HG03520 (cell line): ENCODE measurements at regions not wholly inside any gene's neighbourhood (a gene's known extent, or its start where the extent isn't known, plus 50 kb on each side); places are given as distances from the start of the nearest gene placed in this dataset.
"Not testable (repeated sequence)": the region's sequence is repeated elsewhere in the genome, so short reads cannot be mapped to it uniquely, and the experiment has no call there.

Experiments
- ATAC-seq: cut with Tn5 transposase; IDR thresholded peaks from one replicate; pipeline ENCODE4 v1.9.1; 2021; ENCODE audit warnings: mild to moderate bottlenecking, moderate library complexity; ENCODE audit not compliant: unreplicated experiment

GRCh38 chr2:33696234-33696633 is 97.1 kb upstream of the FAM98A start:
- no peak for ATAC-seq

- ATAC-seq, result no peak
Measured at GRCh38 chr2:33694904-33695303, 95.8 kb upstream of the FAM98A start.

GRCh38 chr2:33690686-33691085 is 91.6 kb upstream of the FAM98A start:
- ATAC-seq, result not testable (repeated sequence)

GRCh38 chr2:33681364-33681757 is 82.3 kb upstream of the FAM98A start:
- ATAC-seq, result no peak

- ATAC-seq, result no peak
Measured at GRCh38 chr2:33680644-33681363, 81.7 kb upstream of the FAM98A start.

GRCh38 chr2:33678436-33678835 is 79.3 kb upstream of the FAM98A start:
- no peak for ATAC-seq

- no peak for ATAC-seq
Measured at GRCh38 chr2:33673937-33674336, 74.8 kb upstream of the FAM98A start.

- ATAC-seq, result no peak
Measured at GRCh38 chr2:33672896-33673295, 73.8 kb upstream of the FAM98A start.

- no peak for ATAC-seq
Measured at GRCh38 chr2:33672389-33672788, 73.3 kb upstream of the FAM98A start.

- ATAC-seq, result no peak
Measured at GRCh38 chr2:33671198-33671597, 72.1 kb upstream of the FAM98A start.

- no peak for ATAC-seq
Measured at GRCh38 chr2:33670392-33670937, 71.4 kb upstream of the FAM98A start.

- ATAC-seq, result no peak
Measured at GRCh38 chr2:33666879-33667278, 67.8 kb upstream of the FAM98A start.

- ATAC-seq, result no peak
Measured at GRCh38 chr2:33665039-33665438, 65.9 kb upstream of the FAM98A start.

- no peak for ATAC-seq
Measured at GRCh38 chr2:33660416-33661123, 61.5 kb upstream of the FAM98A start.

- ATAC-seq, result no peak
Measured at GRCh38 chr2:33655626-33656320, 56.7 kb upstream of the FAM98A start.

- ATAC-seq, result no peak
Measured at GRCh38 chr2:33652830-33653229, 53.7 kb upstream of the FAM98A start.

- no peak for ATAC-seq
Measured at GRCh38 chr2:33650171-33650570, 51.1 kb upstream of the FAM98A start.
